ENCODE measurements at regions not wholly inside any gene's neighbourhood (a gene's known extent, or its start where the extent isn't known, plus 50 kb on each side); places are given as distances from the start of the nearest gene placed in this dataset.

- DNase-seq: no peak
- no peak overlapping the region for H3K27ac ChIP-seq
- no peak overlapping the region for H3K4me3 ChIP-seq (replicated peaks in 1 of 3)
- no peaks in the 10 kb centered on the region for H3K4me1 ChIP-seq
- WGBS, 2 donors: 88 to 92% methylated on average over 5 of the region's 5 CpGs
- H3K27me3 ChIP-seq: no peaks in the 10 kb centered on the region
- H3K36me3 ChIP-seq: no peaks in the 10 kb centered on the region
- TF ChIP-seq POLR2A (IDR thresholded peaks at IDR 0.05) (no peak), CTCF (IDR thresholded peaks at IDR 0.05) (no peak)
- H3K9me3 ChIP-seq: no peaks in the 10 kb centered on the region
- intact Hi-C loops (cut with DNase I): no loop called here
Observed at GRCh38 chr20:58064411-58065010, 163.9 kb downstream of the ANKRD60 start.

GRCh38 chr20:58059260-58059544 is 169.3 kb downstream of the ANKRD60 start:
- H3K27ac ChIP-seq: no peak overlapping the region
- H3K9me3 ChIP-seq: no peaks in the 10 kb centered on the region
- TF ChIP-seq CTCF (IDR thresholded peaks at IDR 0.05): no peak
- DNase-seq: no peak
- intact Hi-C loops (cut with DNase I): no loop called here
- 77 to 89% methylated on average over 1 of the region's 1 CpG for WGBS, 2 donors
- no peak overlapping the region for H3K4me3 ChIP-seq (replicated peaks in 1 of 3)
- H3K27me3 ChIP-seq: no peaks in the 10 kb centered on the region
- no peaks in the 10 kb centered on the region for H3K36me3 ChIP-seq
- peaks cover 0 to 5% of the 10 kb centered on the region in 2 donors for H3K4me1 ChIP-seq

- Histone ChIP-seq H3K27ac (no peak overlapping the region), H3K4me3 (replicated peaks in 1 of 3) (no peak overlapping the region), H3K36me3 (no peaks in the 10 kb centered on the region), H3K4me1 (peaks cover 0 to 5% of the 10 kb centered on the region in 2 donors), H3K9me3 (no peaks in the 10 kb centered on the region), H3K27me3 (no peaks in the 10 kb centered on the region)
- TF ChIP-seq CTCF (IDR thresholded peaks at IDR 0.05) (no peak), POLR2A (IDR thresholded peaks at IDR 0.05) (no peak)
- no peak for DNase-seq
- 66 to 69% methylated on average over 8 of the region's 8 CpGs for WGBS, 2 donors
- intact Hi-C loops (cut with DNase I): no loop called here
Observed at GRCh38 chr20:58058421-58059259, 169.8 kb downstream of the ANKRD60 start.

- Histone ChIP-seq H3K27me3 (no peaks in the 10 kb centered on the region), H3K36me3 (no peaks in the 10 kb centered on the region), H3K4me3 (replicated peaks in 1 of 3) (no peak overlapping the region), H3K9me3 (no peaks in the 10 kb centered on the region), H3K27ac (no peak overlapping the region), H3K4me1 (peaks cover 0 to 5% of the 10 kb centered on the region in 2 donors)
- DNase-seq: no peak
- intact Hi-C loops (cut with DNase I): no loop called here
- WGBS, 2 donors: 81 to 83% methylated on average over 7 of the region's 7 CpGs
- TF ChIP-seq CTCF (IDR thresholded peaks at IDR 0.05) (no peak), POLR2A (IDR thresholded peaks at IDR 0.05) (no peak)
Observed at GRCh38 chr20:58056921-58057686, 171.3 kb downstream of the ANKRD60 start.
